SU-DHL-6 (cell line): ENCODE measurements at regions not wholly inside any gene's neighbourhood (a gene's known extent, or its start where the extent isn't known, plus 50 kb on each side); places are given as distances from the start of the nearest gene placed in this dataset.

Source experiments
- H2AFZ ChIP-seq: fragments of 200-600 bp; sonication (generic); 2 replicates; pipeline ENCODE4 v1.6.1; 2014; ENCODE audit warnings: low read depth, mild to moderate bottlenecking, moderate library complexity, mixed read lengths, antibody characterized with exemption, low read length; ENCODE audit not compliant: severe bottlenecking
- H3F3A ChIP-seq: fragments of 200-600 bp; shearing (Covaris generic); 2 replicates; pipeline ENCODE4 v1.6.0; 2016; ENCODE audit warnings: antibody characterized with exemption, mild to moderate bottlenecking; ENCODE audit not compliant: insufficient read depth
- H3K27ac ChIP-seq: fragments of 200-600 bp; sonication (generic); 2 replicates; pipeline ENCODE4 v1.5.1; 2016; ENCODE audit warnings: low read depth, mild to moderate bottlenecking, low read length, moderate library complexity, mixed read lengths
- H3K27me3 ChIP-seq: fragments of 200-600 bp; sonication (generic), shearing (Covaris generic); 2 replicates; pipeline ENCODE4 v1.6.0; 2014; ENCODE audit warnings: mild to moderate bottlenecking, low read length
- H3K36me3 ChIP-seq: fragments of 200-600 bp; sonication (generic); 2 replicates; pipeline ENCODE4 v1.6.1; 2014; ENCODE audit warnings: mild to moderate bottlenecking, low read length, mixed read lengths
- H3K4me2 ChIP-seq: fragments of 300-600, 200-600 bp; shearing (Covaris generic), sonication (generic); 2 replicates; pipeline ENCODE4 v1.6.0; 2014; ENCODE audit warnings: low read length, low read depth, mild to moderate bottlenecking; ENCODE audit not compliant: poor library complexity, severe bottlenecking
- H3K4me3 ChIP-seq: fragments of 200-600 bp; sonication (generic); 2 replicates; pipeline ENCODE4 v1.5.1; 2014; ENCODE audit warnings: antibody characterized with exemption, low read length, mild to moderate bottlenecking, mixed read lengths; ENCODE audit not compliant: insufficient read depth, poor library complexity, severe bottlenecking
- H3K79me2 ChIP-seq: fragments of 200-600 bp; sonication (generic); 2 replicates; pipeline ENCODE4 v1.6.1; 2014; ENCODE audit warnings: mild to moderate bottlenecking, low read length, moderate library complexity; ENCODE audit not compliant: insufficient read depth
- H3K9ac ChIP-seq: fragments of 200-600 bp; sonication (generic); 2 replicates; pipeline ENCODE4 v1.7.0; 2014; ENCODE audit warnings: mild to moderate bottlenecking, low read length
- H3K9me2 ChIP-seq: fragments of 200-600 bp; sonication (generic); replicated peaks from 2 replicates; pipeline ENCODE4 v1.6.1; 2014; ENCODE audit warnings: low read length; ENCODE audit not compliant: insufficient read depth
- H3K9me3 ChIP-seq: fragments of 200-600 bp; sonication (generic); 2 replicates; pipeline ENCODE4 v1.6.1; 2014; ENCODE audit warnings: low read length, mixed read lengths; ENCODE audit not compliant: insufficient read depth
- H4K20me1 ChIP-seq: fragments of 200-600 bp; sonication (generic); 2 replicates; pipeline ENCODE4 v1.6.1; 2014; ENCODE audit warnings: low read depth, mild to moderate bottlenecking, antibody characterized with exemption, low read length, moderate library complexity, mixed read lengths
- CTCF ChIP-seq: fragments of 200-600 bp; sonication (generic); IDR thresholded peaks from one replicate; pipeline ENCODE4 v1.5.1; 2017; ENCODE audit warnings: antibody characterized with exemption, mild to moderate bottlenecking, low read length, moderate library complexity; ENCODE audit not compliant: insufficient read depth, poor library complexity, severe bottlenecking
- EZH2phosphoT487 ChIP-seq: fragments of 200-600 bp; sonication (generic), shearing (Covaris generic); conservative IDR thresholded peaks from 2 replicates; pipeline ENCODE4 v1.6.1; 2018; ENCODE audit warnings: mild to moderate bottlenecking, antibody characterized with exemption, low read length, moderate library complexity, mixed read lengths

- H3K4me2 ChIP-seq: no peak overlapping the region
These were observed 121.6 kb upstream of the VEPH1 start for GRCh38 chr3:157624801-157625200.

GRCh38 chr3:157618886-157619285, 115.7 kb upstream of the VEPH1 start:
- Histone ChIP-seq H3K4me2 (no peak overlapping the region), H3K27ac (no peak overlapping the region), H4K20me1 (no peaks in the 10 kb centered on the region), H3K36me3 (no peaks in the 10 kb centered on the region), H3K27me3 (no peaks in the 10 kb centered on the region), H3K9ac (no peak overlapping the region), H3K9me2 (no peaks in the 10 kb centered on the region), H3K79me2 (no peaks in the 10 kb centered on the region), H3F3A (no peaks in the 10 kb centered on the region), H3K4me3 (no peak overlapping the region), H2AFZ (no peak overlapping the region), H3K9me3 (no peaks in the 10 kb centered on the region)
- TF ChIP-seq CTCF (no peak), EZH2phosphoT487 (no peak)

More at GRCh38 chr3:157624801-157625200, 121.6 kb upstream of the VEPH1 start:
- no peaks in the 10 kb centered on the region for H3K9me3 ChIP-seq
- H3K4me3 ChIP-seq: no peak overlapping the region
- H3F3A ChIP-seq: no peaks in the 10 kb centered on the region
- no peaks in the 10 kb centered on the region for H3K79me2 ChIP-seq
- no peaks in the 10 kb centered on the region for H4K20me1 ChIP-seq
- no peaks in the 10 kb centered on the region for H3K27me3 ChIP-seq
- H3K9ac ChIP-seq: no peak overlapping the region
- no peak overlapping the region for H2AFZ ChIP-seq
- no peaks in the 10 kb centered on the region for H3K36me3 ChIP-seq
- TF ChIP-seq EZH2phosphoT487: no peak
- no peak for TF ChIP-seq CTCF
- no peak overlapping the region for H3K27ac ChIP-seq
- no peaks in the 10 kb centered on the region for H3K9me2 ChIP-seq

- H3K9me2 ChIP-seq: no peaks in the 10 kb centered on the region
- TF ChIP-seq CTCF: peak; percentile 61
- TF ChIP-seq EZH2phosphoT487: no peak
- no peaks in the 10 kb centered on the region for H3F3A ChIP-seq
- H3K27me3 ChIP-seq: no peaks in the 10 kb centered on the region
- H3K79me2 ChIP-seq: no peaks in the 10 kb centered on the region
- H3K9me3 ChIP-seq: no peaks in the 10 kb centered on the region
- H3K27ac ChIP-seq: no peak overlapping the region
- no peak overlapping the region for H3K4me2 ChIP-seq
- no peaks in the 10 kb centered on the region for H3K36me3 ChIP-seq
- H2AFZ ChIP-seq: peak overlapping the region; percentile 22
- no peak overlapping the region for H3K4me3 ChIP-seq
- H4K20me1 ChIP-seq: no peaks in the 10 kb centered on the region
- no peak overlapping the region for H3K9ac ChIP-seq
These were observed 115.0 kb upstream of the VEPH1 start for GRCh38 chr3:157618075-157618760.
